Thyroid gland (tissue), 4 donors: ENCODE measurements at regions not wholly inside any gene's neighbourhood (a gene's known extent, or its start where the extent isn't known, plus 50 kb on each side); places are given as distances from the start of the nearest gene placed in this dataset.

ENCODE experiments used
- POLR2A ChIP-seq, 2 donors: fragments of 450-650 bp; IDR thresholded peaks; one replicate each; pipeline ENCODE4 v1.6.1; 2017; ENCODE audit warnings: antibody characterized with exemption in 2 of 2, mild to moderate bottlenecking in 2 of 2, moderate library complexity in 1 of 2
- TF ChIP-seq, protein P1 (sequence below), 6 experiments: fragments of 200-600 bp in 3 of 6; fragments of 450-650 bp in 3 of 6; sonication (generic) in 3 of 6; IDR thresholded peaks; one replicate each; pipeline ENCODE4 v1.5.1; 2016 to 2019; ENCODE audit warnings: antibody characterized with exemption in 6 of 6, mild to moderate bottlenecking in 2 of 6, inconsistent platforms in 1 of 6, moderate library complexity in 1 of 6

DNA sequence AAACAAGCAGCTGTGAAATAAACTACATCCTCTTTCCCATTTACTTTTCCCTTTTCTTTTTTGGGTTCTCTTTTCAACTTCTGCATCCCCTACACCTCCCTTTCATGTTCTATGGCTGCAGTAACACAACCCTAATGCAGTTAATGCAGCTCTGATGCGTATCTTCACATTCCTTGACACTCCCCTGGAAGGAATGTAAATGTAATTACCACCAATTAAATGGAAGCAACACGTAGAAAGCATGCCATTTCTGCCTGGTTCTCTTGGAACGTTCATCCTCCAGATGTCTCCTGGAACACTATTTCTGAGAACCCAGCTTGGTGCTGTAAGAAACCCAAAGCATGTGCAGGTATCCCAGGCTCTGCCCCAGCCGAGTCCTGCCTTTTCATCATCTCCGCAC, 166.8 kb upstream of the FREM2 start:
- TF ChIP-seq, protein P1, sequence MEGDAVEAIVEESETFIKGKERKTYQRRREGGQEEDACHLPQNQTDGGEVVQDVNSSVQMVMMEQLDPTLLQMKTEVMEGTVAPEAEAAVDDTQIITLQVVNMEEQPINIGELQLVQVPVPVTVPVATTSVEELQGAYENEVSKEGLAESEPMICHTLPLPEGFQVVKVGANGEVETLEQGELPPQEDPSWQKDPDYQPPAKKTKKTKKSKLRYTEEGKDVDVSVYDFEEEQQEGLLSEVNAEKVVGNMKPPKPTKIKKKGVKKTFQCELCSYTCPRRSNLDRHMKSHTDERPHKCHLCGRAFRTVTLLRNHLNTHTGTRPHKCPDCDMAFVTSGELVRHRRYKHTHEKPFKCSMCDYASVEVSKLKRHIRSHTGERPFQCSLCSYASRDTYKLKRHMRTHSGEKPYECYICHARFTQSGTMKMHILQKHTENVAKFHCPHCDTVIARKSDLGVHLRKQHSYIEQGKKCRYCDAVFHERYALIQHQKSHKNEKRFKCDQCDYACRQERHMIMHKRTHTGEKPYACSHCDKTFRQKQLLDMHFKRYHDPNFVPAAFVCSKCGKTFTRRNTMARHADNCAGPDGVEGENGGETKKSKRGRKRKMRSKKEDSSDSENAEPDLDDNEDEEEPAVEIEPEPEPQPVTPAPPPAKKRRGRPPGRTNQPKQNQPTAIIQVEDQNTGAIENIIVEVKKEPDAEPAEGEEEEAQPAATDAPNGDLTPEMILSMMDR (IDR thresholded peaks at IDR 0.05): no peak
- no peak for TF ChIP-seq POLR2A (IDR thresholded peaks at IDR 0.05)
